Coronary artery (tissue), 2 donors: ENCODE measurements at regions not wholly inside any gene's neighbourhood (a gene's known extent, or its start where the extent isn't known, plus 50 kb on each side); places are given as distances from the start of the nearest gene placed in this dataset.
A peak's percentile ranks its signal among the peaks of the same experiment; 100 is the strongest.

Experiments
- DNase-seq: peaks from one replicate; pipeline ENCODE4 v3.0.0-alpha.2; 2017; ENCODE audit warnings: low spot score
- H3K27ac ChIP-seq, 2 donors: fragments of 200-600 bp; sonication (generic); one replicate each; pipeline ENCODE4 v1.5.1; 2016 to 2019
- H3K4me3 ChIP-seq: fragments of 200-600 bp; sonication (generic); 2 replicates; pipeline ENCODE4 v1.5.1; 2016; ENCODE audit warnings: mild to moderate bottlenecking, moderate library complexity
- TF ChIP-seq, protein P1 (sequence below): fragments of 200-600 bp; sonication (generic); IDR thresholded peaks from one replicate; pipeline ENCODE4 v1.5.1; 2019; ENCODE audit warnings: antibody characterized with exemption

- peak overlapping the region; percentile 12 to 73 for H3K27ac ChIP-seq
- no peak for DNase-seq
- peak overlapping the region; percentile 41 for H3K4me3 ChIP-seq
- TF ChIP-seq, protein P1, sequence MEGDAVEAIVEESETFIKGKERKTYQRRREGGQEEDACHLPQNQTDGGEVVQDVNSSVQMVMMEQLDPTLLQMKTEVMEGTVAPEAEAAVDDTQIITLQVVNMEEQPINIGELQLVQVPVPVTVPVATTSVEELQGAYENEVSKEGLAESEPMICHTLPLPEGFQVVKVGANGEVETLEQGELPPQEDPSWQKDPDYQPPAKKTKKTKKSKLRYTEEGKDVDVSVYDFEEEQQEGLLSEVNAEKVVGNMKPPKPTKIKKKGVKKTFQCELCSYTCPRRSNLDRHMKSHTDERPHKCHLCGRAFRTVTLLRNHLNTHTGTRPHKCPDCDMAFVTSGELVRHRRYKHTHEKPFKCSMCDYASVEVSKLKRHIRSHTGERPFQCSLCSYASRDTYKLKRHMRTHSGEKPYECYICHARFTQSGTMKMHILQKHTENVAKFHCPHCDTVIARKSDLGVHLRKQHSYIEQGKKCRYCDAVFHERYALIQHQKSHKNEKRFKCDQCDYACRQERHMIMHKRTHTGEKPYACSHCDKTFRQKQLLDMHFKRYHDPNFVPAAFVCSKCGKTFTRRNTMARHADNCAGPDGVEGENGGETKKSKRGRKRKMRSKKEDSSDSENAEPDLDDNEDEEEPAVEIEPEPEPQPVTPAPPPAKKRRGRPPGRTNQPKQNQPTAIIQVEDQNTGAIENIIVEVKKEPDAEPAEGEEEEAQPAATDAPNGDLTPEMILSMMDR = no peak
Observed at GRCh38 chr7:130993671-130994365, 259.8 kb upstream of the KLF14 start.

DNA sequence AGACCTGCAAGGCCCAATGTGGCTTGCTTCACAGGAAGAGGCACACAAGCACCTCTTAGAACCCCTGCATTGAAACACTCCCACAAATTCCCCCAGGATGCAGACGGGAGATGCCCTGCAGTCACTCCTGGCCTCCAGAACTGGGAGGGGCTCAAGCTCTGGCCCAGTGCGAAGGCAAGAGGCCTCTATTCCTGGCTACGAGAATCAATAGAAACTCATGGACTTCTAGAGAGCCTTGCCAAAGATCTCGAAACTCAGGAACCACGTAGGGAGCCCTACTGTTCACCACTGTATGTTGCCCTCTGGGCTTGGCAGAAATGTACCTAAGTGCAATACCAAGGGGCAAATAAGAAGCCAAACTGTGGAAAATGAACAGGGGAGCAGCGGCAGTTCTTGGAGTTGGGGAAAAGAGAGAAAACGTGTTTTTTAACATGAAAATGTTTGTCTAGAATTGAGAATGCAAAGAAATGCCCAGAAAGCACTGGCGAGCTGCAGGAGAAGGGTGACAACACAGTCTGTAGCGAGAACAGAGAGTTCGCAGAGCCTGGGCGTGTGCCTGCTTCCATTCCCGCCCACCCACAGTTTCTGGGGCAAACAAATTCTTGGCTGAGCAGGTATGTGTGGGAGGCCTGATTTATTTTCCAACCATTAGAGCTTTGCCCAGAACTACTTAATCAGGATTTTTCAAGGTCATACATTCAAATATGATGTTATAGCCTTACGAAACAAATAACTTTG lies 260.5 kb upstream of the KLF14 start:
- peak overlapping the region; percentile 12 to 73 for H3K27ac ChIP-seq
- peak overlapping the region; percentile 41 for H3K4me3 ChIP-seq
- DNase-seq = no peak
- TF ChIP-seq, protein P1 = no peak

- H3K4me3 ChIP-seq = peak overlapping the region; percentile 41
Observed at GRCh38 chr7:130995252-130996081, 261.5 kb upstream of the KLF14 start.

DNA sequence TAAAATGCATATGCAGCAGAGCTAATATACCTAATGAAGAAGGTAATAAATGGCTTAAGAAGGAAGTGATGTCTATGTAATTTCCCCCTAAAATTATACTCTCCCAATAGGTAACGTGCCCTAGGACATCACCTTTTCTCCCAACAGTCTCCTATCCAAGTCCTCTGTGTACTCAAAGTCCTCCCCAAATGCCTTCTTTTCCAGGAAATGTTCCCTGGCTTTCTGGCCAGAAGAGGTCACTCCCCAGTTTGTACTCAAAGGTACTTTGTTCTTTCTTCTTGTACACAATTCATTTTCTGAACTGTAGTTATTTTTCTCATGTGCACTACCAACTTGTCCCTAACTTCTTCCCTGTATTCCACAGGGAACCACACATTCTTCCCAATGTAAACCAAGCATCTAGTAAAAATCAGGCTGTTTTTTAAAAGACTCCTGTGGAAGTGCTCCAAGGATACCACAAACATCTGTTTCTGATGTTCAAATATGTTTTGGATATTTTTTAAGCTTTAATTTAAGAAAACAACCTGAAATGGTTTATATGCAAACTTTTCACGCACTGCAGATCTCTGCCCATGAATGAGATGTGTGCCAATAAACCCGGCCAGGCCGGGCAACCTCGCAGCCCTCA lies 262.3 kb upstream of the KLF14 start:
- peak overlapping the region; percentile 31 for H3K4me3 ChIP-seq
- no peak for DNase-seq
- TF ChIP-seq, protein P1 = no peak
- H3K27ac ChIP-seq = peak overlapping the region; percentile 1 to 73

More at GRCh38 chr7:130995252-130996081, 261.5 kb upstream of the KLF14 start:
- peak overlapping the region in 1 of 2 donors; percentile 73 for H3K27ac ChIP-seq
- no peak for DNase-seq
- TF ChIP-seq, protein P1 = no peak

DNA sequence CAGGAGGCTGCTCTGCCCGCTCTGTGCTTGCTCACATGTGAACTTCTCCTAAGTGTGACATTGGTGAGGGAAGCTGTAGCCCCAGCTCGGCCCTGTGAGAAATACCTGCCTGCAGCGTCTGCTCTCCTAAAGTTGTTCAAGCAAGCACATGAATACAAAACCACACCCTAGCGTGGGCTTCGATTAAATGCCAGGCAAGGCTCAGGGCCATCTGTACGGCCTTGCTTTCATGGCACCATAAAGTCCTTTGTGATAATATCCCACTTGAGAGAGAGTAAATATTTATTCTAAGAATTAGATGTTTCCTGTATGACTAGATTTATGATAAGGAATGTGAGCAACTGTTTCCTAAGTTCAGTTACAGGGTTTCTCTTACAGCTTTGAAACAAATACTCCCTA lies 262.8 kb upstream of the KLF14 start:
- TF ChIP-seq, protein P1 = no peak
- H3K4me3 ChIP-seq = peak overlapping the region; percentile 31
- DNase-seq = no peak
- peak overlapping the region; percentile 1 to 73 for H3K27ac ChIP-seq

DNA sequence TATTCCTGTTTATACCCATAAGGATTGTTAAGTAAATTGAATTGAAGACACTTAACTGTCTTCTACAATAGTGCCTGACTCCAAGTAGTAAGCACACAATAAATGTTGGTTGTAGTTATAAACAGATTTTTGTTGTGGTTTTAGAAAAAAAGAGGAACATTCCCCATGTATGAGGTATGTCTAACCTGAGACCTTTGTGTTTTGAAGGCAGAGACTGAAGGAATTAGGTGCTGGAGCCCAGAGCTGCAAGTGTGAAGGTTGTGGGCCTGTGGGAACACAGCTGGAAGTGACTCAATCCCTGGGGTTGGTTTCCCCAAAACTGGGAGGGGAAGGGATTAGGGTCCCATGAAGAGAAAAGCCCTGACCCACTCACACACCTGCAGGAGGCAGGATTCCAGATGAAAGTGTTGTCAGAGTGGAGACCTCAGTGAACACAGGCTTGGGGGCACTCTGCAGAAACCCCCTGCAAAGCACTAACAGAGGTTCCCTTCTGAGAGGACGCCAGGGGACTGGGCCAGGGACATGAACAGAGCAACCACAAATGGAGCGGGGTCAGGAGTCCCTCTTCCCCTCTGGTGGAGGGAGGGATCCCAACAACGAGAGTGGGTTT lies 265.1 kb upstream of the KLF14 start:
- peak overlapping the region; percentile 4 to 64 for H3K27ac ChIP-seq
- no peak overlapping the region for H3K4me3 ChIP-seq
- TF ChIP-seq, protein P1 = no peak
- no peak for DNase-seq
